Left kidney (tissue), 1 donor: ENCODE measurements at regions not wholly inside any gene's neighbourhood (a gene's known extent, or its start where the extent isn't known, plus 50 kb on each side); places are given as distances from the start of the nearest gene placed in this dataset.

ENCODE experiments used
- DNase-seq: peaks from one replicate; pipeline ENCODE4 v3.0.0-alpha.2; 2013

DNA sequence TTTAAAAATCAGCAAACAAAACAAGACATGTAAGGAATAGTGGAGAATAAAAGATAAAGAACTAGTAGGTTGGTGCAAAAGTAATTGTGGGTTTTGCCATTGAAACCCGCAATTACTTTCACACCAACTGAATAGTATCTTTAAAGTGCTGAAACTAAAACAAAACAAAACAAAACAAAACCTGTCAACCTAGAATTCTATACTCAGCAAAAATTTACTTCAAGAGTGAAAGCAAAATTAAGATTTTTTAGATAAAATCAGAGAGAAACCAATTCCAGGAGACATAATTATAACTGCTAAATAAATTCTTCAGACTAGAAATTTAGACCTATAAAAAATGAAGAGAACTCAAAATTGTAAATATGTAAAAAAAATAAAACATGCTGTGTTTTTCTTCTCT, 114.0 kb upstream of the TSPAN2 start:
- DNase-seq: no peak

DNA sequence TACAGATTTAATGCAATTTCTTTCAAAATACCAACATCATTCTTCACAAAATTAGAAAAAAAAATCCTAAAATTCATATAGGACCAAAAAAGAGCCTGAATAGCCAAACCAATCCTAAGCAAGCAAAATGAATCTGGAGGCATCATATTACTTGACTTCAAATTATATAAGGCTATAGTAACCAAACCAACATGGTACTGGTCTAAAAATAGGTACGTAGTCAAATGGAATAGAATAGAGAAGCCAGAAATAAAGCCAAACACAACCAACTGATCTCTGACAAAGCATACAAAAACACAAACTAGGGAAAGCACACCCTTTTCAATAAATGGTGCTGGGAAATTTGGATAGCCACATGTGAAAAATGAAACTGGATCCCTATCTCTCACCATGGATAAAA, 112.3 kb upstream of the TSPAN2 start:
- no peak for DNase-seq

DNA sequence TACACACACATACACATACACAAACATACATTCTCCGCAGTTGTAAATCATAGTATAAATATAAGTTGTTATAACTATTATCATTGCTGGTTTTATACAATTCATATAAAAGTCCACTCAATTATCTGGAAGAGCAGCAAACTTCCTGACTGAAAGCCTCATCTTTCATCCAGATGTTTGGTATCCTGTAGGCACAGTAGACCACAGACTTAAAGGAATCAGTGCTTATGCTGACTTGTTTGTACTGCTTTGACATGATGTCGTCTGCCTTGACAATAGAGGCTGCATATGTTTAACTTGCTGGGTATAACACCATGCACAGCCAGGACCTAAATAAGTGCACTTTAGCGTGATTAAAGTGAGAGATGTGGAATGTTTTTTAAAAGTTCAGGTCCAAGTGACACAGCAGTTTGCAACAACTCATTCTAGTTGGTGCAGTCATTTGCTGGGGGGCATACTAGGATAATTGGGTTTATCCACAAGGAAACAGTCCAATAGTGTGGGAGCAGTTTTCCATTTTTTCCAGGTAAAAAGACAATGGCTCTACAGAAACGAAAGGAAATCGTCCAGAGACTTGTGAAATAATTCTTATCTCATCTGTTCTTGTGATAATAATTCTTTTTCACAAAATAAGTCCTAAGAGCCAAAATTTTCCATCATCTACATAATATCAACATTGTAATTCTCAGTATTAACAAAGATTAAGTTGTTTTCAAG, 110.3 kb upstream of the TSPAN2 start:
- no peak for DNase-seq

DNA sequence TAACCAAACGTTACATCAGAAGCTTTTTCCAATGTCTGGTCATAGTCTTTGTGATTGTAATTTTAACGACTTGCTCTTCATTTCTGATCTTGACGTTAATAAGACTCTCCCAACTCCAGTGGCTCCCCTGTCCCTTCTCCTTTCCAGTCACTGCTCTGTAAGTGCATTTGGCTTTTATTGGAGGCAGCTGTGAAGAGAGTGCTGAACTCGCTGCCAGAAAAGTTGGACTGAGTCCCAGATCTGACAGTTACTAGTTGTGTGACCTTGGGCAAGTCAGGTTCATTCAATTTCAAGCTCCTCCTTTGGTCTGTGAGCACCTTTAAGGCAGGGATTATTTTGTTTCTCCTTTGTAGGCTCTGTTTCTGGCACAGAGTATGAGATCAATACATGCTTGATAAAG, 109.6 kb upstream of the TSPAN2 start:
- no peak for DNase-seq

DNA sequence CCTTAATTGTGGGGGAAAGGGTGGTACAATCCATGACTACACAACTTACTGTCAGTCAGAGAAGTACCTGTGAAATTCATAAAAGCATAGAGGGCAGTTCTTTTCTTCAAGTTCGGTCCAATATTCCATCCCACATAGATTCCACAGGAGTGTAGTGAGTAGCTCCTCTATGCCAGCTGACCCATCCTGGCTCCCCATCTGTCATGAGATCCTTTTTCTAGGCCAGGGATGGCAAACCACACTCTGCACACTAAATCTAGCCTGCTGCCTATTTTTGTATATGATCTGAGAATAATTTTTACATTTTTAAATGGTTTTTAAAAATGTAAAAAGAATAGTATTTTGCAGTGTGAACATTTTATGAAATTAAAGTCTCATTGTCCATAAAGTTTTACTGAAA, 107.0 kb upstream of the TSPAN2 start:
- no peak for DNase-seq

DNA sequence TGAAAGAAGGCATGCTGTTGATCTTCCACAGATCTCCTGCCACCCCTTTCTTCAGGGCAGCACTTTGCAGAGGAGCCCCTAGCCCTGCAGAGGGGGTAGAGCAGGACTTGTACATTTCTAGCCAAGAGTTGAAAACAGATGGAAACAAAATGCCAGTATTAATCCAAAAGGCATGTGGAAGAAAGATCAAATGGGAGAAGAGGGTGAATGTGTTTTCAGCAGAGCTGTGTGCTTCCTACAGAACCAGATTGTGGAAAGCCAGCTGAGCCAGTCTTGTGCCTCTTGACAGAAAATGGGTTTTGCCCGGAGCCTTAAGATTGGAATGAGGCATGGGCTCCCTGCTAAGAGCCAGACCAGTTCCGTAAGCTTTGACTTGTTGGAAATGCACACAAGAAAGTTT, 105.2 kb upstream of the TSPAN2 start:
- DNase-seq: no peak

DNA sequence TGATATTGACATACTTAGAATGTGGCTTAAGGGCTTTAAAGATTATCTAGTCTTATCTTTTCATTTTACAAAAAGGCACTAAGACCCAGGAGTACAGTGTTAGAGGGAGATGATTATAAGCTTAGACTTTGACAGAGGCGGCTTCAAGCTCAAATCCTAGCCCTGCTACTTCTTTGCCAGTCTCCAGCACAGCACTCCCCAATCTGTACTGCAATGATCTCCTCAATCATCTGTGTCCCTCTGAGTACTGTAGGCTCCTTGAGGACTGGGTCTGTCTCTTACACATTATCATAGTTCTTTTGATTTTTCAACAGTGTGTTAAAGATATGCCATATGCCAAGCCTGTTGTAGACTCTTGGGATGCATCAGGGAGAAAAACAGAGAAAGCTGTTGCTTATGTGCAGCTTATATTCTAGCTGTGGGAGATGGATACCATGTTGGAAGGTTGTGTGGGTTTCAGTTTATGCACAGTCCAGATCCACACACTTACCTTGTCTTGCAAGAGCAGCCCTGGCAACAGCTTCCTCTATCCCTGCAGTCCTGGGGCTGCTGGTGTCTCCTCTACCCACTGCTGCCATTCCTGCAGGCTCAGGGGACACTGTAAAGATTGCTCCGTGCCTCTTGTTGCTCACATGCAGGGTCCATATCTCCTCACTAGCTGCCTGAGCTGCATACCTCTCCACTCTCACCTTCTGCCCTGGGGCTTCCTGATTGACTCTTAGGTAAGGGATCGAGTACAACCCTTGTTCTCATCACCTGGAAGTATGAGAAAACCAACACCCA, 103.9 kb upstream of the TSPAN2 start:
- no peak for DNase-seq

DNA sequence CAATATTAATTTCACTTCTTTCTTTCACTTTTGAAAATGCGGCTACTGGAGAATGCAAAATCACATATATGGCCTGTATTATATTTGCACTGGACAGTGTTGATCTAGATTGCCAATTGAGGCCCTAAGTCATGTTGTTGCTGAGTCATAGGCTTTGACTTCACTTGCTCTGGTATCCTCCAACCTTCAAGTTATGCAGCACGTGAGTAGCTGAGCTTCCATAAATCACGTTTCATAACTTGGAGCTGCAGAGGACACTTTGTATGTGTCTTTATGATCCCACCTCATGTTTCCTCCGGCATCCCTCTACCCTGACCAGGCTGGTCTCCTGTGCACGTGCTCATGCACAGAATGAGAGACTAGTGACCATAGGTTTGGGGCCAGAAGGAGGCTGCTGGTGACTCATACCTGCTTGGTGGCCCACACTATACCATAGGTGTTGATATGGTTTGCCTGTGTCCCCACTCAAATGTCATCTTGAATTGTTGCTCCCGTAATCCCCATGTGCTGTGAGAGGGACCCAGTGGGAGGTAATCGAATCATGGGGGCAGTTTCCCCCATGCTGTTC, 103.0 kb upstream of the TSPAN2 start:
- no peak for DNase-seq

DNA sequence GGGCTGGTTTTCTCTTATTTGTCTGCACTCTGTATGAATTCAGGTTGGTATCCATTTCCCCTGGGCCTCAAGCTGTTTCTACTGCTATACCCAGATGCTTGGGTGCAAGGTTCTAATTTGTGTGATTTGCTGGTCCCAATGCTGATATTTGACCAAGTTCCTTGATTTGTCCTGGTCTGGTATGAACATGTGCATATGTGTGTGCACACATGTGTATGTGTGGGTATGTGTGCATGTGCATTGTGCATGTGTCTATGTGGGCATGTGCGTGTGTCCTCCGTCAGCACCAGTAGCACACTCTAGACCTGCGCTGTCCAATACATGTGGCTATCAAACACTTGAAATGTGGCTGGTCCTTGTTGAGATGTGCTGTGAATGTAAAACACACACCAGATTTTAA, 102.4 kb upstream of the TSPAN2 start:
- no peak for DNase-seq

DNA sequence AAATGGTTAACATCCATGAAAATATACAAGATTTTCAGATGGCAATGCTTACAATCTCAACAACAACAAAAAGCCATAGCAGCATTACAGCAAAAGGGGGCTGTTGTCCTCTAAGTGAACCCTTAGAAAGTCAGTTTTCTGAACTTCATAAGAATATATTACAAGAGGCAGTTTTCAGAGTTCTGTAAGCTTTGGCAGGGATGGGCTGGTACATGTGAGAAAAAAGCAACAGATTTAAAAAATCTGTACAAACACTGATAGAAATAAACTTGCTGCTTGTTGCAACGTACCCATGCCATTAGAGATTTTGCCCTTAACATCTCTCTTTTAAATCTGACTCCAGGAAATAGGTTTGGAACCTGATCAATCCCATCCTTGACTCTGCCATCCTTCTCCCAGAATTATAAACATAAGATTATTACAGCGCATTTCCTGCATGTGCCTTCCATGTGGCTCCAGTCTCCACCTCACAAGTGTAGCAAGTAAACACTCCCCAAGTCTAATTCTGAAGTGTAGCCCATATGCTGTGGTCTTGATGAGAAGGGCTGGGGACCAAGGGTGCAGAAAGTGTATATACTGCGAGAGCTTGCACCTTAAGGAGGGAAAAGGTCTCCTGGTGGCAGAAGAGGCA, 101.4 kb upstream of the TSPAN2 start:
- DNase-seq: no peak

DNA sequence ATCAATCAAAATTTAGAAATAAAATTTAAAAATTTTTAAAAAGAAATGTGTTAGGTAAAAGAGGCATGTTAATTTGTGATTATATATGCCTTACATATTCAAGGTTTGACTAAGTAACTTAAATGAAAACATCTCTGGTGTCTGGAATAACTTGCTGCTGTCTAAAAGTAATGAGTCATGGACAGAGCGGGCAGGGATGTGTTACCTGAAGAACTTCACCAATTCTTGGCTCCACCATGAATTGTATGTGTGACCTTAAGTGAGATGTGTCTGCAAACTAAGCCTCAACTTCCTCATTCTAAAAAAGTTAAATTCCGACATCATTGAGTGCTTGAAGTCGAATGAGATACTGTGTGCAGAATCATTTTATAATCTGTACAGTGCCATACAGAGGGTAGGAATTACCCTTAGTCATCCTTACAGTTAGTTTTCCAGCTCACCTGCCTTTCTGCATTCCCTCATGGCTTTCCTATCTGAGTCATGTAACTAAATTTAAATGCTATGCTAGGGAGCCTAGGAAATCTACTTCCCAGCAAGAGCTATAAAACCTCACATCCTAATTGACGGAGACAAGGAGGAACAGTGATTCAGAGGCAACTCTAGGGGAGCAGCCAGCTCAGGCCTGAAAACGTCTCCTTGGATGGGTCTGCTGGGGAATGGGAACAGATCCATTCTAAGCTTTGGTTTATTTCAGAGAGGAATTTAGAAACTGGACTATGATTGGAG, 100.7 kb upstream of the TSPAN2 start:
- DNase-seq: no peak

DNA sequence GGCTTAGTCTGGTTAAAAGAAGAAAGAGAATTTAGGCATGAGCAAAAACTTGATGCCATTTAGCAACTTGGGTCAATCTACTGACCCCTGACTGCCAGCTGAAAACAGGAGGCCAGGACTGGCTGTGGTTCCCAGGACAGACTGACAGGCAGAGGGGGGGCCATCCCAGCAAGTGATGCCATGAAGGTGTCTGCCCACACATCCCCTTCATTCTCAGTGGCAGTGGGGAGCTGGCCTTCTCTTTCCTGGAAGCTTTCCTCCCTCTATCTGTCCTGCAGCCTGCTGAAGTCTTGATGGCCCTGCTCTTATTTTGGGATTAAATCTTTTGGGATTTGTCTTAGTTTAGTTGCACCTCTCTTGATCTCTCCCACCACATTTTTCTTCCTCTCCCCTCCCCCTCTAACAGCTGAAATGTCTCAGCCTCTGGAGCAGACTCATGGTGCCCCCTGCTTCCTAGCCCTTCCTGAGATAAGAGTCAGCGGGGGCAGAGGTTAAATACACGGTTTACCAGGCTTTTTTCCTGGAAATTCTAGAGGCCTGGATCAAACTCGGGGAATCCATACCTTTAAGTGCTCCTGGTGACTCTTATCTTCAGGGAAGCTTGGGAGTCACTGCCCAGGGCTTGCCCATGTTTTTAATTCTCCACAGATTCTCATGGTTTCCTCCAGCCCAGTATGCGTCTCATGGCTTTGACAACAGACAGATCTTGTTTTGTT, 99.5 kb upstream of the TSPAN2 start:
- DNase-seq: no peak

DNA sequence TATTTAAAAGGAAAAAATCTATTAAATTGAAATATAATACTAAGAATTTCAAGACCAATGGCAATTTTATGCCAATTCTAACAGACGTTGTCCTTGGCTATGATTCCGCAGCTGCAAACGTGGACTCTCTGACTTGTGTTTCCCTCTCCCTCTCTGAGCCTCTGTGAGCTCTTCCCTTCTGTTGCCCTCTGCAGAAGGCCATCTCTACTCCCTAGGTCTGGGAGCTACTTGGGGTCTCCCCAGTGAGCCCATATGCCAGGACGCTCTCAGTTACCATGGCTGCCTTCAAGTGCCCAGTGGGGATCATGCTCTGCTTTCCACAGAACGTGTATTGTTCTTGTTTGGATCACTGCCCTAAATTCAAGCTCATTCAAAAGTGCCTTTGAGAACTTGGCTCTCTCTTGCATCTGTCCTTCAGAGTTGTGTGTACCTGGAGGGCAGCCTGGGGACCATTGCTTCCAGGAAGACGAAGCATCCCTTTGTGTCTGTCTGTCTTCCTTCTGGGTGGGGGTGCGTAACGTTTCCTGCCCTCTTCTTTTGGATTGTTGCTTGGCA, 97.5 kb upstream of the TSPAN2 start:
- no peak for DNase-seq

DNA sequence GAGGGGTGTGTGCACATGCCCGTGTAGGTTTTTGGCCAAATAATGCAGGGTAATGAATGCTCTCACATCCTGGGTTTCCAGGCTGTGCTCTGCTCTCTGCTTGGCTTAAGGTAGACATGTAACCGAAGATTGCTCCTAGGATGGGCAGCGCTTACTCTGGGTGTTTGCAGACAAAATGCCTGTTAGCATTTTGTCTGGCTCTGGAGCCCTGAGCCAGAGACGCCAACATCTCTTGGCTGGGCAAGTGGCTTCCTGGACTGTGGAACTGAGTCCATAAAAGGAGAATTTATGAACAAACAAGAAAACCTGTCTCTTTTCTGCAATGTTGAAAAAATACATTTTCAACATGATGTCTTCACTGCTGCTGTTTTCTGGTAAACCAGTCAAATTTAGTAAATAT, 96.0 kb upstream of the TSPAN2 start:
- no peak for DNase-seq

DNA sequence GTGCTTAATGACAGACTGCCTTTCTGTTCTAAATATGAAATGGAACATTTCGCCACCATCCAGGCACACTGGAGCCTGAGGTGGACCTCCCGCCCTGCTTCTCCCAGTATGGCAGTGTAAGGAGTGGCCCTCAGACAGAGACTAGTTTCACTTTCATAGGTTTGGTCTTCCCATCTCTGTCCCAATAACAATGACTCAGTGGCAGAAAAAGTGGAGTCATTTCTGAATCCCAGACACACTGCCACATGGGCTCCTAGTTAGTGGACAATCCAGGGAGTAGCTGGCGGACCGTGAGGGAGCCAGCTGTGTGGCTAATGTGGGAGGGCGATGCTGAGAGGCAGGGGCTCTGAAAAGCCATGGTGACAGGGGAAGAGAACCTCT, 95.6 kb upstream of the TSPAN2 start:
- no peak for DNase-seq

DNA sequence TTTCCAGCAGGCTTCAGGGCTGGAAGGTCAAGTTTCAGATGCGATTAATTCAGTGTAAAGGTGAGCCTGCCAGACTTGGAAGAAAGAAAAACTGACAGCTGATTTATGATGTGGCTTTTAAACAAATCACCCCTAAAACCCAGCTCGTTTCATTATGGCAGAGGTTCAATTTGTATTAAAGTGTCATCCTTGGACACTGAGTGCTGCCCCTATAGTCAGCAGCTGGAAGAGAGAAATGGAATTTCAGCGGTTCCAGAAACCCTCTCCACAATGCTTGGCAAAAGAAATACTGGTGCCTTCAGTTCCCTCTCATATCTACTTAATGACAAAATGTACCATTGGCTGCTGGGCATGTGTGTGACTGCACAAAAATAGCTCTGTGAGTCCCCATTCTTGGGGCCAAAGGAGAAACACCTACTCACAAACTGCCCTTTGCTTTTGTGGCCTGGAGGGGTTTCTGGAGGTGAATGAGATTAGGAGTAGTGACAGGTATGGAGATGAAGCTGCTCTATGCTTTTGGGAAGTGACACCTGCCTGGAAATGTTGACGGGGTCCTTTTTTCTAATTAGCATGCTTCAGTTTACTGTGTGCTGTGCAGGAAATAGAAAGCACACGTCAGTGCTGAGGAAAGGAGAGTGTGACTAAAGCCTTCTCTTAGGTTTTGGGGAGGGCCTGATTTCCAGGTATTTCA, 95.1 kb upstream of the TSPAN2 start:
- DNase-seq: no peak

DNA sequence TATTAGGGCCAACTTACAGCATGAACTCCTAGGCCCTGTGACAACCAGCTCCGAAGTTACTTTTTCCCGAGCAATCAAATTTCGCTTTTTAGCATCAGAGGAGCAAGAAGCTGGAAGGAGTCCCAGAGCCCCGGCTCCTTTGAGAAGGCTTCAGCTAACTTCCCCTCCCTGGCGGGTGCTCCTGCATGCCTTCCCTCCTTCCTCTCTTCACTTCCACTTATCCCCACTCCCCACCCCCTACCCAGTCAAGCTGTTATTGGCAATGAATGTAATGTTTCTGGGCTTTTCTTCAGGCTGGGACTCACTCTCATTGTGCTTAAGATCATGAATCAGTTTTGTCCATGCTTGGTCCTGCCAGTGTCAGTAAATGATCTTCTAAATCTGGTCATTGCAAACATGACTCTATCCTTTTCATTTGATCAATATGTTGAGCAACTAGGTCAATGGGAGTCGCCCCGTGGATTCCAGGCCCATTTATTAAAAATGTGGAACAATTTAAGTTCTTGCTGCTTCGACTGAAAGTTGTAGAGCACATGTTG, 94.5 kb upstream of the TSPAN2 start:
- DNase-seq: no peak

DNA sequence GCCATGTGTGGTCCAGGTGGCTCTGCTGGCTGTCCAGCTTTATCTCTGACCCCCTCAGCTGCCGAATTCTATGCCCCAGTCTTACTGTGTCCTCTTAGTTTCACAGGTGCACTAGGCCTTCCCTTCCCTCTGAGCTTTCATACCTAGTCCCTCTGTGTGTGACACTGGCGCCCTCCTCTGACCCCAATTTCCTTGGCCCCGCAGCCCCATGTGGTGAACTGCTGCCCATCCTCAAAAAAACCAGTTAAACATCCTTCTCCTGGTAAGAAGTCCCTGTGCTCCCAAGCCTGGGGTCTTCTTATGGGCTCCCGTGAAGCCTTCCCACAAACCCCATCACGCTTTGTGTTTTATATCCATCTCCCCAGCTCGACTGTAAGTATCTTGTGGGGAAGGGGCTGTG, 93.9 kb upstream of the TSPAN2 start:
- DNase-seq: no peak

DNA sequence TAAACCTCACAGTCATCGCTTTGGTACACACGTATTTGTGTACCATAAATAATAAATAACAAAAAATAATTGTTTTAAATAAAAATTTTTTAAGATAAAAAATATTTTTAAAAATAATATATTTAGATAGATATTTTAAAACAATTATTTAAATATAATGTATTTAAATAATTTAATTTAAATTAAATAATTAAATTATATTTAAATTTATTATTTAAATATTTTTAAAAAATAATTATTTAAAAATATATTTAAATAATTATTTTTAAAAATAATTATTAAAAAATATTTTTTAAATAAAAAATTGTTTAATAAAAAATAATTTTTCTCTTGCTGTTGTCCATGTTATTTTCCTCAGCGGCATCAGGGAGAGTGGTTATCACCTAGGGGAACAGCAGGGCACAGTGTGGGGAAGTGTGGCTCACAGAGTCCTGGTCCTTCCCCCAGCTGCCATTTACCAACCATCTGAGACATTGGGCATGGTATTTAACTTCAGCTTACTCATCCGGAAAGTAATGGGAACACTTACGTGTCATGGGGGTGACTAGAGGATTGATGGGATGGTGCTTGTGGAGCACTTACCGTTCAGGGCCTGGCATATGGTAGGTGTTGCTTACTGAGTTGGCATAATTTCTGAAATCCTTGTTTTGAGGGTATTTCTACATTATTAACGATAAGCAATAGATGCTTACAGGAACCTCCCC, 92.9 kb upstream of the TSPAN2 start:
- no peak for DNase-seq

DNA sequence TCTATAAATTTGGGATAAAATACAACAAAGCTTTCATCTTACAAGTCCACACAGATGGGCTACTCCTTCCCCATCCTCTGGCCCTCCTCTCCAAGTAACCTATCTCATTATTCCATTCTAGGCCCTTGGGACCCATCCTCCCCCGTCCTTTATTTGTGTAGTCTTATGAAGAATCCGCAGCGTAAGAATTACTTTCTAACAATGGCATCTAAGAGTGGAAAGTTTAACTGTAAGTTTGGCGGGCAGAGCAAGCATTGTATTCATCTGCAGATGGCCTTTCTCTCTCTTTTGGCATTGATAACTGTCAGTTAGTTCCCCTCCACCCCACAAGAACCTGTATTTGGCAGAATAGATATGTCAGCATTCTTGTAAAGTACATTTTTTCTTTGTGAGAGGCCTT, 91.9 kb upstream of the TSPAN2 start:
- DNase-seq: no peak
